Hypothalamus (tissue), 51 donors: ENCODE measurements at regions not wholly inside any gene's neighbourhood (a gene's known extent, or its start where the extent isn't known, plus 50 kb on each side); places are given as distances from the start of the nearest gene placed in this dataset.

ENCODE experiments used
- DNase-seq, 51 donors: peaks; one replicate each; lab custom pipeline; 2025; lab: John Stamatoyannopoulos, UW

DNA sequence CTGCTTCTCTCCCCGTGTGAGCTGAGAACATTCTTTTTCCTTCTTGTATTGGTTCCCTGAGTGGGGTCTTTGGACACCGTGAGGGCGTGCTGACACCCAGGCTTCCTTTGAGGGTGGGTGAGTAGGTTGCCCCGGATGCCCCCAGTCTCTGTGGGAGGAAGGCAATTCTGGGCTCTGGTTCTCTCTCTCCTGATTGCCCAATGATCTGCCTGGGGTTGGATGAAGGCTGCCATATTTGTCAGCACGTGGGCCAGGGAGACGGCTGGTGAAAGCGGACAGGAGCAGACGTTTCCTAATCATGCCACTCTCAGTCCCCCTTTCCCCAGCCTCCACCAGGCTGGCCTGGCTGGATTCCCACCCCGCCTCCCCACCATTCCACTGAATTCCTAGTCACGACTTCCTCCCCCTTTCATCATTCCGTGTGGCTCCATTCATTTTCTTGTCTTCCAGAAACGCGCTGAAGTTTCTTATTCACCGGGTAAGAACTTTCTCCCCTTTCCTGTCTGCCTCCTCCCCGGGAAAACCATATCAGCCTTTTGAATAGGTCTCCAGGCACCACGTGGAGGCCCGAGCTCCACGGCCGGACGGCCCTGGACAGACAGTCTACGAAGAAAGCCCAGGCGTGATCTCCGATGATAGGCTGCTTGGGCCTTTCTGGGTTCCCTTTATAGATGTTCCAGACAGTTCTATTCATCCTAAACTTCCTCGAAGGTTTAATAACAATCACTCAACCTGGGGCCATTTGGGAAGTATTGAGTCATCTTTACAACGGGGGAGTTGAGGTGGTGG is 98.7 kb upstream of the NPTX2 start:
- DNase-seq, result no peak

DNA sequence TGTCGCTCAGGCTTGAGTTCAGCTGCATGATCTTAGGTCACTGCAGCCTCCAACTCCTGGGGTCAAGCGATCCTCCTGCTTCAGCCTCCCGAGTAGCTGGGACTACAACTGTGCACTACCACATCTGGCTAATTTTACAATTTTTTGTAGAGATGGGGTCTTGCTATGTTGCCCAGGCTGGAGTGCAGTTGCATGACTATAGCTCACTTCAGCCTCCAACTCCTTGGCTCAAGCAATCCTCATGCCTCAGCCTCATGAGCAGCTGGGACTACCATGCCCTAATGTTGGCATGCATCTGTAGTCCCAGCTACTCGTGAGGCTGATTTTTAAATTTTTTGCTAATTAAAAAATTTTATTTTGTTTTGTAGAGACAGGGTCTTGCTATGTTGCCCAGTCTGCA is 101.9 kb upstream of the NPTX2 start:
- no peak for DNase-seq

DNA sequence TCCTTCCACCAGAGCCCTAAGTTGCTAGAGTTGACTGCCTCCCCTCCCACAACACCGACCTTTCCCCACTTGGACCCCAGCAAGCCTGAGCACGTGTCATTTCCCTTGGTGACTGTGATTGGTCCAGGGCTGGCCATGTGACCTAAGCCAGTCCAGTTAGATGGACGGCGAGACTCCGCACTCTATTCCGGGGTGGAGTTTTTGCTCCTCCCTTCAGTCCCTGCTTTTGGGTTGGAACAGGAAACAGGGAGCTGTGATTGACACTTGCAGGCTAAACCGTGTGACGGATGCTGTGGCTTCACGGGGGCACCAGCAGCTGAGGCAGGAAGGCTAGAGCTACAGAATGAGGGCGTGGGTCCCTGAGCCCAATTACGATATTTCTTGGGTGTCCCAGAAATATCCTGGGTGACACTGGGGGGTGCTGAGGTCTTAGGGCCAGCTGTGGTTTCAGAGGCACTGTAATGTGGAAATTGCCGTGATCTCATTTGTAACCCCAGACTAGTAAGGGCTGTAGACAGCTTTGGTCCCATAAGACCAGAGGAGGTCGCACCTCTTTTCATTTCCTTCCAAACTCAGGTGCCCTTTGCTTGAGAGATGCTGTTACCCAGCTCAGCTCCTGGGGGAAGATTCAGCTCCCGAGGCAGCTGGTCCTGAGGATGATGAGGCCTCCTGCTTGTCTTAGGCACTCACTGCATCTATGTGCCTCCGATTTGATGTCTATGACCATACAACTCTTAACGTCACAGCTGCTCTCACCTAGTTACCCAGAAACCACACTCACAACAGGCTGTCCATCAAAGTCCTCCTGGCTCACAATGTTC is 102.7 kb upstream of the NPTX2 start:
- DNase-seq, result no peak

GRCh38 chr7:98511175-98511574 is 105.9 kb upstream of the NPTX2 start:
- DNase-seq, result no peak

- no peak for DNase-seq
These were observed 107.2 kb upstream of the NPTX2 start for GRCh38 chr7:98509836-98510235.

GRCh38 chr7:98506471-98506870 is 105.6 kb upstream of the BAIAP2L1 start:
- DNase-seq, result no peak

- DNase-seq, result no peak
These were observed 99.9 kb upstream of the BAIAP2L1 start for GRCh38 chr7:98500764-98501163.

- DNase-seq, result no peak
These were observed 95.7 kb upstream of the BAIAP2L1 start for GRCh38 chr7:98496618-98497017.

DNA sequence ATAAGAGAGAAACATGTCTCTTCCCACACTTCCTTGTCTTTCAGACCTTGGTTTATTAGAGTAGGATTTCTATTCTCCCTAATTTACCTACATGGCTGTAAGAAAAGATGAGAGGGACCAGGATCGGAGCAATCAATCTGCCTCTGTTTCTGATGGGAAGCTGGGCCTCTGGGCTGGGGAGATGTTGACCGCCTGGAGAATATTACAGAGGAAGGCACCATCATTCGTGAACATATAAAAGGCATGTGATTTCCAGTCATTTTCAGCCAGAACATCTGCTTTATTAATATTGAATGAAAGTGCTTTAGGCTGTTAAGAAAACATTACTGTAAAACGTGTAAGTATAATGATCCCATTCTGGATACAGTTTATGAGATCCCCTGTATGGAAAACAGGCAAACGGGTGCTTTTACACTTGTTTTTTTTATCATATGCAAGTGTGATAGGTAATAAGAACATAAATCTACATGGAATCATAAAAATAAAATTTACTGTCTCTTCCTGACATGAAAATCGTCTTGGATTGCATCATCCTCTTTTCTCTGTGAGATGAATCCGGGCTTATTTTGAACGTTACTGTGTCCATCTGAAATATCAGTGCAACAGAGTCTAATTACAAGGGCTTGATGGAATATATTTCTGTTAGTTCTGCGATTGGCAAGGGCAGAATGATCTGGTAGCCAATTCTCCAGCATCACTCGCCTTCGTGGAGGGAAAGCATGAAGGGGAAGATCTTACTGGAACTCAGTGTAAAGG is 94.5 kb upstream of the BAIAP2L1 start:
- no peak for DNase-seq

GRCh38 chr7:98493030-98493778 is 92.3 kb upstream of the BAIAP2L1 start:
- DNase-seq, result no peak

DNA sequence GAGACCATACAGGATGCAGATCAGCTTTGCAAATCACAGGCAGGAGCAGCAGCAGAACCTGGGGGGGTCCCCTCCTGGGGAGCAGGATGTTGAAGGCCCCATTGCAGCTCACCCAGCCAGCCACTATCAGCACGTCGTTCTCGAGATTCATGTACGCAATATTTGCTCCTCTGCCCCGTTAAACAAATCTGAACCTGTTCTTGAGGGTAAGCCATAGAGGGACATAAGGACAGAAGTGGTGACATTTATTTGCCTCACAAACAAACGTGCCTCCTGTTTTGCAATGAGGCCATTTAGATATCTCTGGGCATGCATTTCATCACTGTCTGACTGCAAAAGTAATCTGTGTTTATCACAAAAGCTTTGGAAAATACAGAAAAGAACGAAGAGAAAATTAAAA is 87.3 kb upstream of the BAIAP2L1 start:
- DNase-seq, result no peak

DNA sequence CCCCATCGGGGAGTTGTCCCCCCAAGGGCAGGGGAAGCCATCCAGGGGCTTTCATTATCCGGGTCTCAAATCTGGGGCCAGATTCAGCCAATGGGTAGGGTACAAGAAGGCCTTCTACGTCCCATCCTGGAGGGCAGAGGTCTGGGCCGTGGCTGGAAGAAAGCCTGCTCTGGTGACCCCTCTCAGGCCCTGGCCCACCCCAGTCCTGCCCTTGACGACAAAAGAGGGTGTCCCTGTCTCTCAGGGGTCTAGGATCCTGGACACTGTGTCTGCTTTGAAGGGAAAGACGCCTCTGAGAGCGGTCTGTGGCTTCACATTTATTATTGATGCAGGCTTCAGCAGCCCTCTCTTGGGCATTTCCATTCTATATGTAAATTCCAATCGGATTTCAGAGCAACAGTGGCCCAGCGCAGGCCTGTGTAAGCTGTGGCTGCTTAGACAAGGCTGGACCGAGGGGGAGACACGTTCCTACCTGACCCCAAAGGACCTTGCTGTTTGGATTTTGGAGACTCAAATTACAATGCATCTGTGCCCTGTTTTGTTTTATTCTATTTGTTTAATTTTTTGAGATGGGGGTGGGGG is 83.2 kb upstream of the BAIAP2L1 start:
- DNase-seq, result no peak

DNA sequence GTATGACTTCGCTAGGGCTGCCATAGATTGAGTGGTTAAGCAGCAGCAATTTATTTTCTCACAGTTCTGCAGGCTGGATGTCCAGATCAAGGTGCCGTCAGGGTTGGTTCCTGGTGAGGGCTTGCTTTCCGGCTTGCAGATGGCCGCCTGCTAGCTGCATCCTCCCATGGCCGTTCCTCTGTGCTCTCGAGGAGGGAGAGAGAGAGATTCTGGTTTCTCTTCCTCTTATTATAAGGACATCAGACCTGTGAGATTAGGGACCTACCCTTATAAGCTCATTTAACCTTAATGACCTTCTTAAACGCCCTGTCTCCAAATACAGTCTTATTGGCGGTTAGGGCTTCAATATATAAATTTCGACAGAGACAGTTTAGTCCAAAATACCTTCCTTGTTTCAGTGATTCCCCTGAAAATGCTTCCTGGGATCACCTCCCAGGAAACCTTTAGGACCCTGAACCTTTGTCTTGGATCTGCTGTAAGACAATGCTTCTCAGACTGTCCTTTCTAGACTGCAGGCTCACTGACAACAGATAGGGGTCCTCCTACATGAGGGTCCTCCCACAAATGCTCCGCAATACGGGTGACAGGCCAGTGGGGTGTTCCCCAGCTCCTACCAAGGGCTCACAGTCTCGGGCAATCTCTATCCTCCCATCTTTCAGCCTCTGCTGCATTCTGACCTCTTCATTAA is 82.5 kb upstream of the BAIAP2L1 start:
- DNase-seq, result no peak

- no peak for DNase-seq
These were observed 78.4 kb upstream of the BAIAP2L1 start for GRCh38 chr7:98479318-98479717.

DNA sequence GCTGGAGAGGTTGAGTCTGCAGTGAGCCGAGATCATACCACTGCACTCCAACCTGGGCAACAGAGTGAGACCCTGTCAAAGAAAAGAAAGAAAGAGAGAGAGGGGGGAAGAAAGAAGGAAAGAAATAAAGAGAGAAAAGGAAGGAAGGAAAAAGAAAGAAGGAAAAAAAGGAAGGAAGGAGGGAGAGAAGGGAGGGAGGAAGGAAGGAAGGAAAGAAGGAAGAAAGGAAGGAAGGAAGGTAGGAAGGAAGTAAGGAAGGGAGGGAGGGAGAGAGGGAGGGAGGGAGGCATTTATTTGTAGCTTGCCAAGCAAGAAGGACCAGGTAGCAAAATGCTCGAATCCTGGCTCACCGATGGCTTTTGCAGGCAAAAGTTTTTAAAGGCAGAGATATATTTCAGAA is 74.5 kb upstream of the BAIAP2L1 start:
- DNase-seq, result no peak

DNA sequence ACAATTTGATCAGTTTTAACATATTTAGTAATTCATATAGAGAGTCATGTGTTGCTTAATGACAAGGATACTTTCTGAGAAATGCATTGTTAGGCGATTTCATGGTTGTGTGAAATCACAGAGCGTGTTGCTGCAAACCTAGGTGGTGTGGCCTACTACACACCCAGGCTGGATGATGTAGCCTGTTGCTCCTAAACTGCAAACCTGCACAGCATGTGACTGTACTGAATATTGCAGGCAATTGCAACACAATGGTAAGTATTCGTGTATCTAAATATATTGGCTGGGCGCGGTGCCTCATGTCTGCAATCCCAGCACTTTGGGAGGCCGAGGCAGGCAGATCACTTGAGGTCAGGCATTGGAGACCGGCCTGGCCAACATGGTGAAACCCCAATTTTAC is 73.7 kb upstream of the BAIAP2L1 start:
- no peak for DNase-seq

- no peak for DNase-seq
These were observed 71.6 kb upstream of the BAIAP2L1 start for GRCh38 chr7:98472521-98472954.

- peak in 11 of 51 donors; percentile 2 to 26 (median 6) for DNase-seq
These were observed 69.8 kb upstream of the BAIAP2L1 start for GRCh38 chr7:98470485-98471240.

DNA sequence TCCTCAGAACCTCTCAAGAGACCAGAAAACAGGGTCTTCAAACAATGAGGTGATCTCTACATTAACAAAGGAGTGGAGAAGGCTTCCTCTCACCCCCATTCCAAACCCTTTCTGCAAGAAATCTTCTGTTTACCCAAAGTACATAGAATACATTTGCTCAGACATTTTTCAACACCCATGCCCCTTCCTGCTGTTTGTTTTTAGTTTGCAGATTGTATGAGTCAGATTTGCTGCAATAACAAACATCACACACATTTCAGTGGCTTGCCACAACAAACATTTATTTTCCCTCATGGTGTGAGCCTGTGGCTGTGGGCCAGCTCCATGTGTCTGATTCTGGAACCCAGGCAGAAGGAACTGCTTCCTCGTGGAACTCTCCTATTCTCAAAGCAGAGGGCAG is 68.2 kb upstream of the BAIAP2L1 start:
- DNase-seq, result no peak
